ENCODE measurements at regions not wholly inside any gene's neighbourhood (a gene's known extent, or its start where the extent isn't known, plus 50 kb on each side); places are given as distances from the start of the nearest gene placed in this dataset.

DNA sequence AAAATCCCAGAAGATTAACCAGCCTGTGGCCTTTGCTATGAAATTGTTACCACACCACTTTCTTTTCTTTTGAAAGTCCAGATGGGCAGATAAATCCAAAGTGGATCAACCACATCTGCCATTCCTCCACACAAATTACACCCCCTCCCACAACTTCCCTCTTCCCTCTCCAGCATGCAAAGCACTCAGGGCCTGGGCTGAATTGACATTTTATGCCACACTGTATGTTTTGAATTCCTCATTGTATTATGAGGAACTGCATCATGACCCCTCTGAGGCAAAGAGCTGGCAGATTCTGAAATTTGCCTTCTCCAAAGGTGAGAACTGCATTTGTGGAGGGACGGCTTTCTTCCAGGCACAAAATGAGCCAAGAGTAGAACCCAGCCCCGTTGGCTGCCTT lies 589.2 kb upstream of the KLF4 start:
- H3K56ac ChIP-seq (ENCODE audit: insufficient read length, low read depth, low read length): no peak overlapping the region
- no peaks in the 10 kb centered on the region for H4K20me1 ChIP-seq (ENCODE audit: control insufficient read depth, insufficient read depth, insufficient read length)
- H3K9ac ChIP-seq (ENCODE audit: extremely low read depth, insufficient read length, low read length): no peak overlapping the region
- no peak overlapping the region for H3K4ac ChIP-seq (ENCODE audit: low read depth, low read length)
- Mint-ChIP-seq H3K4me1 (peaks cover 24 to 26% of the 10 kb centered on the region in 2 experiments), H3K27me3 (ENCODE audit: low read depth) (peaks cover 8% of the 10 kb centered on the region), H3K36me3 (ENCODE audit: insufficient read depth in 1 of 3, low read depth in 3 of 3) (peaks cover 0 to 1% (median 0%) of the 10 kb centered on the region in 3 experiments; a peak in 2 of 7 replicates), H3K4me3 (no peak overlapping the region), H3K9me3 (no peaks in the 10 kb centered on the region; a peak in 3 of 5 replicates), H3K27ac (peak overlapping the region in 1 of 3 experiments; percentile 63; a peak in 1 of 7 replicates)
- H3K9me3 ChIP-seq (ENCODE audit: control insufficient read depth, low read depth, low read length): no peaks in the 10 kb centered on the region
- no peaks in the 10 kb centered on the region for H3K79me1 ChIP-seq (ENCODE audit: insufficient read depth, low read depth, low read length, poor library complexity, severe bottlenecking)
- H2BK5ac ChIP-seq (ENCODE audit: insufficient read length, low read length): no peak overlapping the region
- H2BK12ac ChIP-seq (ENCODE audit: insufficient read length, low read depth, low read length): no peak overlapping the region
- TF ChIP-seq, protein P1, sequence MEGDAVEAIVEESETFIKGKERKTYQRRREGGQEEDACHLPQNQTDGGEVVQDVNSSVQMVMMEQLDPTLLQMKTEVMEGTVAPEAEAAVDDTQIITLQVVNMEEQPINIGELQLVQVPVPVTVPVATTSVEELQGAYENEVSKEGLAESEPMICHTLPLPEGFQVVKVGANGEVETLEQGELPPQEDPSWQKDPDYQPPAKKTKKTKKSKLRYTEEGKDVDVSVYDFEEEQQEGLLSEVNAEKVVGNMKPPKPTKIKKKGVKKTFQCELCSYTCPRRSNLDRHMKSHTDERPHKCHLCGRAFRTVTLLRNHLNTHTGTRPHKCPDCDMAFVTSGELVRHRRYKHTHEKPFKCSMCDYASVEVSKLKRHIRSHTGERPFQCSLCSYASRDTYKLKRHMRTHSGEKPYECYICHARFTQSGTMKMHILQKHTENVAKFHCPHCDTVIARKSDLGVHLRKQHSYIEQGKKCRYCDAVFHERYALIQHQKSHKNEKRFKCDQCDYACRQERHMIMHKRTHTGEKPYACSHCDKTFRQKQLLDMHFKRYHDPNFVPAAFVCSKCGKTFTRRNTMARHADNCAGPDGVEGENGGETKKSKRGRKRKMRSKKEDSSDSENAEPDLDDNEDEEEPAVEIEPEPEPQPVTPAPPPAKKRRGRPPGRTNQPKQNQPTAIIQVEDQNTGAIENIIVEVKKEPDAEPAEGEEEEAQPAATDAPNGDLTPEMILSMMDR (conservative IDR thresholded peaks at IDR 0.05): no peak
- no peak overlapping the region for H3T11ph ChIP-seq (ENCODE audit: low read length)
- H3K14ac ChIP-seq (ENCODE audit: insufficient read depth, low read length): no peak overlapping the region
- no peak overlapping the region for H3K4me2 ChIP-seq (ENCODE audit: insufficient read depth, insufficient read length, low read length)
- no CpG with 5 or more reads among the region's 2 CpGs for whole genome bisulfite sequencing (ENCODE audit: extremely low coverage, insufficient read length, low lambda C conversion rate)
- H3K27me3 ChIP-seq (ENCODE audit: insufficient read depth, low read length): no peaks in the 10 kb centered on the region
- H2BK120ac ChIP-seq (ENCODE audit: low read depth, low read length, poor library complexity, severe bottlenecking): no peak overlapping the region
- no peak overlapping the region for H4K8ac ChIP-seq (replicated peaks; ENCODE audit: insufficient read length, low read depth, low read length)
- H3K27ac ChIP-seq (ENCODE audit: insufficient read length, low read depth, low read length): no peak overlapping the region
- no peak overlapping the region for H4K5ac ChIP-seq (ENCODE audit: insufficient read length, low read depth, low read length)
- no peak overlapping the region for H3K23ac ChIP-seq (ENCODE audit: insufficient read length, low read depth, low read length)
- H3K23me2 ChIP-seq (ENCODE audit: insufficient read length, low read depth, low read length, poor library complexity, severe bottlenecking): no peaks in the 10 kb centered on the region
- no peak overlapping the region for H3K18ac ChIP-seq (ENCODE audit: insufficient read length, low read depth, low read length)
- no peak overlapping the region for H2AK5ac ChIP-seq (ENCODE audit: insufficient read length, low read length)
- H2BK20ac ChIP-seq (ENCODE audit: low read depth, low read length, poor library complexity, severe bottlenecking): no peak overlapping the region
- H3K79me2 ChIP-seq (ENCODE audit: insufficient read depth, low read length): no peaks in the 10 kb centered on the region
- no peak for DNase-seq
- no peak overlapping the region for H2BK15ac ChIP-seq (ENCODE audit: low read depth, low read length)
- H2AFZ ChIP-seq (ENCODE audit: low read length): no peak overlapping the region
- no peak overlapping the region for H4K91ac ChIP-seq (ENCODE audit: insufficient read length, low read depth, low read length)
- H3K4me1 ChIP-seq (ENCODE audit: insufficient read depth, low read length): peaks cover 5% of the 10 kb centered on the region
